ENCODE measurements at regions not wholly inside any gene's neighbourhood (a gene's known extent, or its start where the extent isn't known, plus 50 kb on each side); places are given as distances from the start of the nearest gene placed in this dataset.

GRCh38 chr6:109296971-109297372 lies 85.3 kb downstream of the CD164 start (continued):
- TF ChIP-seq ZNF699 (CRISPR knock-in tag; IDR thresholded peaks at IDR 0.05; ENCODE audit: insufficient replicate concordance): no peak
- TF ChIP-seq ILK (tag; IDR thresholded peaks at IDR 0.05; ENCODE audit: borderline replicate concordance, low read depth): no peak
- no peak for TF ChIP-seq ZNF584 (CRISPR knock-in tag; IDR thresholded peaks at IDR 0.05; ENCODE audit: low read depth)
- TF ChIP-seq ARHGAP35 (IDR thresholded peaks at IDR 0.05; ENCODE audit: partially characterized antibody): no peak
- no peak for TF ChIP-seq LARP7 (IDR thresholded peaks at IDR 0.05)
- TF ChIP-seq GATA2 (CRISPR knock-in tag; IDR thresholded peaks at IDR 0.05): 0 out of 2 replicates have a peak, but pooled peaks have one; percentile 14
- TF ChIP-seq ATF1 (CRISPR knock-in tag; IDR thresholded peaks at IDR 0.05): no peak
- no peak for TF ChIP-seq ATF1 (tag; IDR thresholded peaks at IDR 0.05)
- no peak for TF ChIP-seq BRD4 (IDR thresholded peaks at IDR 0.05)
- TF ChIP-seq MYNN (IDR thresholded peaks at IDR 0.05): no peak
- no peak for TF ChIP-seq MYNN (CRISPR knock-in tag; IDR thresholded peaks at IDR 0.05)
- peak; percentile 91 for TF ChIP-seq ZNF592 (IDR thresholded peaks at IDR 0.05)
- TF ChIP-seq SAFB (IDR thresholded peaks at IDR 0.05; ENCODE audit: borderline replicate concordance, low read depth, low read length): no peak
- TF ChIP-seq SMARCC2 (IDR thresholded peaks at IDR 0.05; ENCODE audit: low read depth): no peak
- TF ChIP-seq NFIC (IDR thresholded peaks at IDR 0.05): no peak
- TF ChIP-seq, protein P1, sequence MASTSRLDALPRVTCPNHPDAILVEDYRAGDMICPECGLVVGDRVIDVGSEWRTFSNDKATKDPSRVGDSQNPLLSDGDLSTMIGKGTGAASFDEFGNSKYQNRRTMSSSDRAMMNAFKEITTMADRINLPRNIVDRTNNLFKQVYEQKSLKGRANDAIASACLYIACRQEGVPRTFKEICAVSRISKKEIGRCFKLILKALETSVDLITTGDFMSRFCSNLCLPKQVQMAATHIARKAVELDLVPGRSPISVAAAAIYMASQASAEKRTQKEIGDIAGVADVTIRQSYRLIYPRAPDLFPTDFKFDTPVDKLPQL (IDR thresholded peaks at IDR 0.05; ENCODE audit: extremely low read depth, insufficient read length): no peak
- 0 out of 2 replicates have a peak, but pooled peaks have one; percentile 11 for TF ChIP-seq FOSL1 (tag; conservative IDR thresholded peaks at IDR 0.05)
- TF ChIP-seq MAFK (IDR thresholded peaks at IDR 0.05; ENCODE audit: low read length): no peak
- TF ChIP-seq KDM2B (CRISPR knock-in tag; IDR thresholded peaks at IDR 0.05): no peak
- TF ChIP-seq E2F3 (CRISPR knock-in tag; IDR thresholded peaks at IDR 0.05): no peak
- TF ChIP-seq ZNF830 (CRISPR knock-in tag; IDR thresholded peaks at IDR 0.05): no peak
- TF ChIP-seq PHB2 (IDR thresholded peaks at IDR 0.05; ENCODE audit: low read depth): no peak
- TF ChIP-seq NCOA2 (IDR thresholded peaks at IDR 0.05; ENCODE audit: partially characterized antibody in 2 of 2): no peak
- TF ChIP-seq, protein P2, sequence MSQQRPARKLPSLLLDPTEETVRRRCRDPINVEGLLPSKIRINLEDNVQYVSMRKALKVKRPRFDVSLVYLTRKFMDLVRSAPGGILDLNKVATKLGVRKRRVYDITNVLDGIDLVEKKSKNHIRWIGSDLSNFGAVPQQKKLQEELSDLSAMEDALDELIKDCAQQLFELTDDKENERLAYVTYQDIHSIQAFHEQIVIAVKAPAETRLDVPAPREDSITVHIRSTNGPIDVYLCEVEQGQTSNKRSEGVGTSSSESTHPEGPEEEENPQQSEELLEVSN (IDR thresholded peaks at IDR 0.05; ENCODE audit: borderline replicate concordance in 1 of 2, extremely low read depth in 1 of 2, insufficient read depth in 1 of 2, insufficient read length in 1 of 2, low read depth in 1 of 2, low read length in 1 of 2, poor library complexity in 1 of 2, severe bottlenecking in 1 of 2): peak in 1 of 2 experiments; percentile 31
- TF ChIP-seq MTA3 (IDR thresholded peaks at IDR 0.05; ENCODE audit: borderline replicate concordance): peak; percentile 24; the same call in 1 of the 2 replicates
- TF ChIP-seq ZZZ3 (IDR thresholded peaks at IDR 0.05): no peak
- TF ChIP-seq XRCC5 (IDR thresholded peaks at IDR 0.05; ENCODE audit: low read depth, low read length): no peak

Data from K562 (cell line).